H1 (cell line): ENCODE measurements at regions not wholly inside any gene's neighbourhood (a gene's known extent, or its start where the extent isn't known, plus 50 kb on each side); places are given as distances from the start of the nearest gene placed in this dataset.
A peak's percentile ranks its signal among the peaks of the same experiment; 100 is the strongest.

Source experiments
- CTCF ChIA-PET: fragments of 300-600 bp; sonication (Branson Sonifier 250); formaldehyde crosslinking; loops from one replicate; lab custom pipeline; 2021; ENCODE audit not compliant: partially characterized antibody; lab: Charles Lee
- POLR2A ChIA-PET: fragments of 300-600 bp; sonication (Branson Sonifier 250); formaldehyde crosslinking; loops from one replicate; lab custom pipeline; 2021; ENCODE audit warnings: inconsistent platforms; ENCODE audit not compliant: partially characterized antibody; lab: Charles Lee
- DNase-seq, 2 experiments: peaks; one replicate each; pipeline versions ENCODE4 v3.0.0 to v3.0.0-alpha.2; 2010 to 2022; ENCODE audit warnings: low spot score in 2 of 2, low read depth in 1 of 2, mixed read lengths in 1 of 2
- FAIRE-seq: peaks from 2 replicates; lab custom pipeline; 2011; peaks lifted over from hg19 to GRCh38; lab: Jason Lieb, UNC
- H2AFZ ChIP-seq: 2 replicates; pipeline ENCODE4 v1.8.1; 2012; ENCODE audit warnings: low read length, inconsistent platforms
- H2AK5ac ChIP-seq: 2 replicates; pipeline ENCODE4 v1.6.1; 2013; ENCODE audit warnings: low read depth, low read length
- H2BK120ac ChIP-seq: replicated peaks from 2 replicates; pipeline ENCODE3; 2013; ENCODE audit warnings: low read depth, low read length, inconsistent platforms
- H2BK12ac ChIP-seq: 2 replicates; pipeline ENCODE4 v1.6.1; 2013; ENCODE audit warnings: low read depth, low read length
- H2BK15ac ChIP-seq: 2 replicates; pipeline ENCODE4 v1.6.1; 2013; ENCODE audit warnings: low read length
- H2BK20ac ChIP-seq: 2 replicates; pipeline ENCODE4 v1.6.1; 2013; ENCODE audit warnings: low read length
- H2BK5ac ChIP-seq: 2 replicates; pipeline ENCODE4 v1.6.1; 2013; ENCODE audit warnings: low read depth, low read length
- H3K14ac ChIP-seq: 2 replicates; pipeline ENCODE4 v1.6.1; 2013; ENCODE audit warnings: inconsistent platforms; ENCODE audit not compliant: insufficient read length
- H3K18ac ChIP-seq: 2 replicates; pipeline ENCODE4 v1.6.1; 2013; ENCODE audit warnings: low read length; ENCODE audit errors: extremely low read depth
- H3K23ac ChIP-seq: 2 replicates; pipeline ENCODE4 v1.6.1; 2013; ENCODE audit warnings: inconsistent platforms; ENCODE audit not compliant: insufficient read length
- H3K23me2 ChIP-seq: 2 replicates; pipeline ENCODE4 v1.6.1; 2013; ENCODE audit warnings: low read depth, low read length
- H3K27ac ChIP-seq: 2 replicates; pipeline ENCODE4 v1.6.1; 2011; ENCODE audit warnings: low read depth, low read length, inconsistent platforms
- H3K27me3 ChIP-seq, 4 experiments: replicated peaks in 1 of 4; 1 replicate in 1 of 4; 2 replicates in 3 of 4; pipeline versions ENCODE4 v1.6.1 to v1.8.1; 2011 to 2013; ENCODE audit warnings: low read length in 3 of 4, mild to moderate bottlenecking in 3 of 4, inconsistent platforms in 2 of 4, mixed read lengths in 2 of 4, moderate library complexity in 1 of 4; ENCODE audit not compliant: control insufficient read depth in 3 of 4, insufficient read depth in 3 of 4; ENCODE audit errors: extremely low read depth in 1 of 4
- H3K36me3 ChIP-seq, 4 experiments: 2 replicates each; pipeline versions ENCODE4 v1.6.1 to v1.8.1; 2011 to 2013; ENCODE audit warnings: mild to moderate bottlenecking in 4 of 4, low read length in 3 of 4, moderate library complexity in 2 of 4, control low read depth in 1 of 4, inconsistent platforms in 1 of 4; ENCODE audit not compliant: insufficient read depth in 4 of 4, control insufficient read depth in 2 of 4
- H3K4ac ChIP-seq: replicated peaks from 2 replicates; pipeline ENCODE3; 2013; ENCODE audit warnings: low read length, low read depth, mixed read lengths, inconsistent platforms; ENCODE audit not compliant: insufficient read length
- H3K4me1 ChIP-seq, 4 experiments: replicated peaks in 1 of 4; 1 replicate in 1 of 4; 2 replicates in 3 of 4; pipeline versions ENCODE4 v1.6.1 to v1.8.1; 2011 to 2013; ENCODE audit warnings: low read length in 3 of 4, inconsistent platforms in 2 of 4, mixed read lengths in 1 of 4; ENCODE audit not compliant: insufficient read depth in 4 of 4, control insufficient read depth in 3 of 4
- H3K4me2 ChIP-seq, 2 experiments: 2 replicates each; pipeline versions ENCODE4 v1.6.1 to v1.8.1; 2011 to 2013; ENCODE audit warnings: low read depth in 2 of 2, low read length in 2 of 2, control low read depth in 1 of 2, inconsistent platforms in 1 of 2, mild to moderate bottlenecking in 1 of 2; ENCODE audit not compliant: insufficient read depth in 1 of 2
- H3K4me3 ChIP-seq, 4 experiments: fragments of 200-600, 300-600 bp in 1 of 4; sonication (generic), shearing (Covaris generic), sonication (Bioruptor Twin) in 1 of 4; 2 replicates each; pipeline versions ENCODE4 v1.5.1 to v1.8.1; 2011 to 2016; ENCODE audit warnings: low read length in 4 of 4, low read depth in 3 of 4, control low read depth in 2 of 4, inconsistent platforms in 2 of 4, mild to moderate bottlenecking in 2 of 4, mixed read lengths in 1 of 4, moderate library complexity in 1 of 4; ENCODE audit not compliant: insufficient read depth in 2 of 4; ENCODE audit errors: extremely low read depth in 1 of 4
- H3K56ac ChIP-seq: replicated peaks from 2 replicates; pipeline ENCODE3; 2013; ENCODE audit warnings: low read depth, mild to moderate bottlenecking, mixed read lengths, low read length, inconsistent platforms; ENCODE audit not compliant: insufficient read length
- H3K79me1 ChIP-seq: 2 replicates; pipeline ENCODE4 v1.6.1; 2013; ENCODE audit warnings: low read depth, low read length, control low read depth
- H3K79me2 ChIP-seq, 2 experiments: 2 replicates each; pipeline versions ENCODE4 v1.6.1 to v1.8.1; 2012 to 2013; ENCODE audit warnings: low read length in 2 of 2, mild to moderate bottlenecking in 2 of 2, inconsistent platforms in 1 of 2; ENCODE audit not compliant: insufficient read depth in 2 of 2, control insufficient read depth in 1 of 2
- H3K9ac ChIP-seq, 4 experiments: replicated peaks in 1 of 4; 1 replicate in 1 of 4; 2 replicates in 3 of 4; pipeline versions ENCODE4 v1.6.1 to v1.8.1; 2011 to 2013; ENCODE audit warnings: low read depth in 3 of 4, low read length in 3 of 4, control low read depth in 2 of 4, mild to moderate bottlenecking in 2 of 4, moderate library complexity in 2 of 4, inconsistent platforms in 1 of 4; ENCODE audit errors: extremely low read depth in 1 of 4
- H3K9me3 ChIP-seq, 2 experiments: 2 replicates each; pipeline versions ENCODE4 v1.6.1 to v1.8.1; 2012 to 2013; ENCODE audit warnings: mild to moderate bottlenecking in 2 of 2, moderate library complexity in 2 of 2, control low read depth in 1 of 2, inconsistent platforms in 1 of 2, low read depth in 1 of 2, low read length in 1 of 2, mixed read lengths in 1 of 2; ENCODE audit not compliant: insufficient read depth in 2 of 2
- H4K20me1 ChIP-seq, 2 experiments: replicated peaks in 1 of 2; 2 replicates each; pipeline versions ENCODE3 to v1.8.1; 2011 to 2013; ENCODE audit warnings: inconsistent platforms in 2 of 2, low read length in 2 of 2, mild to moderate bottlenecking in 1 of 2; ENCODE audit not compliant: insufficient read depth in 2 of 2, control insufficient read depth in 1 of 2
- H4K5ac ChIP-seq: 2 replicates; pipeline ENCODE4 v1.6.1; 2013; ENCODE audit warnings: low read length, low read depth, mixed read lengths, inconsistent platforms; ENCODE audit not compliant: insufficient read length
- H4K8ac ChIP-seq: 2 replicates; pipeline ENCODE4 v1.8.0; 2013; ENCODE audit warnings: mild to moderate bottlenecking, moderate library complexity, low read length, inconsistent platforms; ENCODE audit not compliant: insufficient read depth; ENCODE audit errors: extremely low read depth
- H4K91ac ChIP-seq: replicated peaks from 2 replicates; pipeline ENCODE3; 2013; ENCODE audit warnings: low read length, mixed read lengths, inconsistent platforms; ENCODE audit not compliant: insufficient read length
- CTBP2 ChIP-seq: IDR thresholded peaks from 2 replicates; pipeline ENCODE4 v1.7.0; 2011; ENCODE audit warnings: borderline replicate concordance, mild to moderate bottlenecking, moderate library complexity, mixed read lengths, low read length; ENCODE audit not compliant: insufficient read depth, insufficient read length
- RAD21 ChIP-seq, 2 experiments: IDR thresholded peaks in 1 of 2; conservative IDR thresholded peaks in 1 of 2; 2 replicates each; pipeline ENCODE4 v1.6.1; 2011; ENCODE audit warnings: low read depth in 2 of 2, low read length in 2 of 2, improper control_type of control experiment in 1 of 2, inconsistent platforms in 1 of 2, mild to moderate bottlenecking in 1 of 2, moderate library complexity in 1 of 2
- YY1 ChIP-seq: IDR thresholded peaks from 2 replicates; pipeline ENCODE4 v1.6.1; 2011; ENCODE audit warnings: low read depth, mild to moderate bottlenecking, low read length
- WGBS, 2 experiments: shearing (Covaris generic) in 1 of 2; methylation state at CpG; one replicate each; pipeline versions ENCODE4 v1.1.6 to v1.1.7; 2013 to 2015; ENCODE audit warnings: low lambda C conversion rate in 2 of 2, mixed read lengths in 2 of 2, inconsistent platforms in 1 of 2, low coverage in 1 of 2, missing lambda C conversion rate in 1 of 2; ENCODE audit not compliant: insufficient replicate concordance in 2 of 2, insufficient coverage in 1 of 2, insufficient read length in 1 of 2; ENCODE audit errors: extremely low coverage in 1 of 2, missing lambda C conversion rate in 1 of 2; 5-methylcytosine and 5-hydroxymethylcytosine counted together
- TF ChIP-seq, protein P1 (sequence below), 3 experiments: IDR thresholded peaks; 1 replicate in 2 of 3; 2 replicates in 1 of 3; pipeline versions ENCODE4 v1.5.1 to v1.6.1; 2011; ENCODE audit warnings: low read length in 3 of 3, mild to moderate bottlenecking in 3 of 3, inconsistent platforms in 2 of 3, low read depth in 1 of 3, moderate library complexity in 1 of 3; ENCODE audit not compliant: insufficient read depth in 1 of 3; ENCODE audit errors: control extremely low read depth in 1 of 3

DNA sequence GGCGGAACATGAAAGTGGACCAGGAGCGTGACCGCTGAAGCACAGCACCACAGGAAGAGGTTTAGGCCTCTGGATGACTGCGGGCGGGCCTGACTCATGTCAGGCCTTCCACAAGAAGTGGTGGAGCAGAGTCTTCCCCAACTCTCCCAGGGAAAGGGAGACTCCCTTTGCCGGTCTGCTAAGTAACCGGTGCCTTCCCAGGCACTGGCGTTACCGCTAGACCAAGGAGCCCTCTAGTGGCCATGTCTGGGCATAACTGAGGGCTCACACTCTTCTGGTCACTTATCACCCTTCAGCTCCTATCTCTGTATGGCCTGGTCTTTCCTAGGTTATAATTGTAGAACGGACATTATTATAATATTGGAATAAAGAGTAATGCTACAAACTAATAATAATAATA is 1931.9 kb downstream of the TP53TG3F start:
- H3K56ac ChIP-seq = no peak overlapping the region
- H3K36me3 ChIP-seq = no peaks in the 10 kb centered on the region
- no peaks in the 10 kb centered on the region for H3K23me2 ChIP-seq
- no peaks in the 10 kb centered on the region for H3K79me1 ChIP-seq
- 55% methylated on average over 10 of the region's 10 CpGs; no CpG with 5 or more reads in 1 of the 2 experiments for WGBS, 2 experiments
- no peak overlapping the region for H3K18ac ChIP-seq
- peak in 1 of 2 experiments; percentile 52 for DNase-seq
- ChIA-PET POLR2A (no interaction called here), CTCF (interaction anchor here (0.6 to 1.3 kb wide), 3 partner anchors 10 to 260 kb away, joined by 3 to 4 read pairs (median 3); no protein-coding TSS in a partner anchor)
- no peaks in the 10 kb centered on the region for H4K20me1 ChIP-seq
- no peak overlapping the region for H4K91ac ChIP-seq
- no peaks in the 10 kb centered on the region for H3K27me3 ChIP-seq
- H2BK5ac ChIP-seq = no peak overlapping the region
- H2BK12ac ChIP-seq = no peak overlapping the region
- no peak overlapping the region for H2BK120ac ChIP-seq
- H3K79me2 ChIP-seq = no peaks in the 10 kb centered on the region
- H2BK15ac ChIP-seq = no peak overlapping the region
- no peak overlapping the region for H2AK5ac ChIP-seq
- H2AFZ ChIP-seq = no peak overlapping the region
- H2BK20ac ChIP-seq = no peak overlapping the region
- no peak overlapping the region for H3K4me3 ChIP-seq
- no peak overlapping the region for H4K5ac ChIP-seq
- H3K14ac ChIP-seq = no peak overlapping the region
- H3K4me2 ChIP-seq = no peak overlapping the region
- H4K8ac ChIP-seq = no peak overlapping the region
- no peak overlapping the region for H3K4ac ChIP-seq
- peaks cover 56 to 68% of the 10 kb centered on the region in 2 experiments for H3K9me3 ChIP-seq
- H3K23ac ChIP-seq = no peak overlapping the region
- H3K27ac ChIP-seq = no peak overlapping the region
- TF ChIP-seq RAD21 (IDR thresholded peaks at IDR 0.05 in 1 of 2, conservative IDR thresholded peaks at IDR 0.05 in 1 of 2; ENCODE audit: low read depth in 2 of 2, low read length in 2 of 2) (peak; percentile 59 to 67), YY1 (no peak), CTBP2 (no peak)
- TF ChIP-seq, protein P1, sequence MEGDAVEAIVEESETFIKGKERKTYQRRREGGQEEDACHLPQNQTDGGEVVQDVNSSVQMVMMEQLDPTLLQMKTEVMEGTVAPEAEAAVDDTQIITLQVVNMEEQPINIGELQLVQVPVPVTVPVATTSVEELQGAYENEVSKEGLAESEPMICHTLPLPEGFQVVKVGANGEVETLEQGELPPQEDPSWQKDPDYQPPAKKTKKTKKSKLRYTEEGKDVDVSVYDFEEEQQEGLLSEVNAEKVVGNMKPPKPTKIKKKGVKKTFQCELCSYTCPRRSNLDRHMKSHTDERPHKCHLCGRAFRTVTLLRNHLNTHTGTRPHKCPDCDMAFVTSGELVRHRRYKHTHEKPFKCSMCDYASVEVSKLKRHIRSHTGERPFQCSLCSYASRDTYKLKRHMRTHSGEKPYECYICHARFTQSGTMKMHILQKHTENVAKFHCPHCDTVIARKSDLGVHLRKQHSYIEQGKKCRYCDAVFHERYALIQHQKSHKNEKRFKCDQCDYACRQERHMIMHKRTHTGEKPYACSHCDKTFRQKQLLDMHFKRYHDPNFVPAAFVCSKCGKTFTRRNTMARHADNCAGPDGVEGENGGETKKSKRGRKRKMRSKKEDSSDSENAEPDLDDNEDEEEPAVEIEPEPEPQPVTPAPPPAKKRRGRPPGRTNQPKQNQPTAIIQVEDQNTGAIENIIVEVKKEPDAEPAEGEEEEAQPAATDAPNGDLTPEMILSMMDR (IDR thresholded peaks at IDR 0.05; ENCODE audit: control extremely low read depth in 1 of 3, insufficient read depth in 1 of 3, low read depth in 1 of 3, low read length in 3 of 3) = peak; percentile 44 to 67 (median 61)
- H3K4me1 ChIP-seq = no peaks in the 10 kb centered on the region
- no peak overlapping the region for H3K9ac ChIP-seq
- no peak for FAIRE-seq
